Mucosa of descending colon (tissue), 3 donors: ENCODE measurements at regions not wholly inside any gene's neighbourhood (a gene's known extent, or its start where the extent isn't known, plus 50 kb on each side); places are given as distances from the start of the nearest gene placed in this dataset.
A peak's percentile ranks its signal among the peaks of the same experiment; 100 is the strongest.

Experiments used
- ATAC-seq: fragments of 200-7000 bp; cut with Tn5 transposase; one replicate; pipeline ENCODE4 v1.9.1; 2020; ENCODE audit warnings: mild to moderate bottlenecking, moderate library complexity
- DNase-seq, 3 donors: peaks; one replicate each; pipeline ENCODE4 v3.0.0-alpha.2; 2020
- H3K36me3 ChIP-seq: fragments of 200-600 bp; one replicate; pipeline ENCODE4 v1.8.0; 2021; ENCODE audit warnings: low read depth, mild to moderate bottlenecking
- H3K4me1 ChIP-seq: fragments of 200-600 bp; one replicate; pipeline ENCODE4 v1.8.0; 2021; ENCODE audit warnings: low read depth, mild to moderate bottlenecking
- H3K4me3 ChIP-seq: fragments of 200-600 bp; one replicate; pipeline ENCODE4 v1.8.0; 2021; ENCODE audit warnings: mild to moderate bottlenecking
- H3K9me3 ChIP-seq: fragments of 200-600 bp; one replicate; pipeline ENCODE4 v1.8.0; 2021; ENCODE audit warnings: mild to moderate bottlenecking
- CTCF ChIP-seq: fragments of 200-600 bp; IDR thresholded peaks from one replicate; pipeline ENCODE4 v1.8.0; 2022; ENCODE audit warnings: antibody characterized with exemption, mild to moderate bottlenecking
- intact Hi-C, 2 donors: fragments of 100-400 bp; cut with DNase I in 1 of 2; cut with micrococcal nuclease in 1 of 2; formaldehyde crosslinking; loops; one replicate each; pipeline versions ENCODE4 v1.11.0 to v1.11.1; 2022; cut with DNase I, micrococcal nuclease
- donor health status: DM: no; HTN: no; CAD: no; lungs with moderate emphysema.
- donor health status: DM: no; HTN: no; CAD: no.
- donor health status: DM: no; HTN: yes; CAD: no.

GRCh38 chr10:20970708-20971107 is 73.6 kb upstream of the NEBL start:
- H3K4me1 ChIP-seq: no peaks in the 10 kb centered on the region
- intact Hi-C loops: no loop called here

GRCh38 chr10:20970044-20970443 is 72.9 kb upstream of the NEBL start:
- DNase-seq (no peak), ATAC-seq (no peak)
- H3K4me3 ChIP-seq: no peak overlapping the region
- no peaks in the 10 kb centered on the region for H3K4me1 ChIP-seq
- no peak for TF ChIP-seq CTCF
- H3K36me3 ChIP-seq: no peaks in the 10 kb centered on the region
- intact Hi-C loops: no loop called here
- no peaks in the 10 kb centered on the region for H3K9me3 ChIP-seq

More at GRCh38 chr10:20970708-20971107, 73.6 kb upstream of the NEBL start:
- Histone ChIP-seq H3K4me3 (no peak overlapping the region), H3K9me3 (no peaks in the 10 kb centered on the region), H3K36me3 (no peaks in the 10 kb centered on the region)
- no peak for ATAC-seq
- no peak for DNase-seq
- no peak for TF ChIP-seq CTCF

- Histone ChIP-seq H3K4me3 (no peak overlapping the region), H3K4me1 (no peaks in the 10 kb centered on the region), H3K36me3 (no peaks in the 10 kb centered on the region), H3K9me3 (no peaks in the 10 kb centered on the region)
- TF ChIP-seq CTCF: no peak
- no peak for DNase-seq
- intact Hi-C loops: no loop called here
- ATAC-seq: no peak
Measured at GRCh38 chr10:20966426-20966825, 69.3 kb upstream of the NEBL start.

GRCh38 chr10:20963721-20964595 is 66.8 kb upstream of the NEBL start:
- intact Hi-C loops: no loop called here

GRCh38 chr10:20963056-20963455 is 65.9 kb upstream of the NEBL start:
- ATAC-seq (peak; percentile 74), DNase-seq (peak in 1 of 3 donors; percentile 24)
- no peak for TF ChIP-seq CTCF
- H3K36me3 ChIP-seq: no peaks in the 10 kb centered on the region
- no peaks in the 10 kb centered on the region for H3K9me3 ChIP-seq
- H3K4me3 ChIP-seq: no peak overlapping the region
- intact Hi-C loops: no loop called here
- no peaks in the 10 kb centered on the region for H3K4me1 ChIP-seq

More at GRCh38 chr10:20963721-20964595, 66.8 kb upstream of the NEBL start:
- Histone ChIP-seq H3K4me1 (no peaks in the 10 kb centered on the region), H3K36me3 (no peaks in the 10 kb centered on the region), H3K9me3 (no peaks in the 10 kb centered on the region), H3K4me3 (no peak overlapping the region)
- ATAC-seq (no peak), DNase-seq (no peak)
- no peak for TF ChIP-seq CTCF
